AG09319 (cell line): ENCODE measurements at regions not wholly inside any gene's neighbourhood (a gene's known extent, or its start where the extent isn't known, plus 50 kb on each side); places are given as distances from the start of the nearest gene placed in this dataset.

Experiments
- DNase-seq: peaks from one replicate; pipeline ENCODE4 v3.0.0-alpha.2; 2010; ENCODE audit warnings: low read depth; ENCODE audit errors: extremely low read depth
- CTCF ChIP-seq: IDR thresholded peaks from 2 replicates; pipeline ENCODE4 v1.5.1; 2011; ENCODE audit warnings: low read depth, mild to moderate bottlenecking, inconsistent platforms, low read length, moderate library complexity

DNA sequence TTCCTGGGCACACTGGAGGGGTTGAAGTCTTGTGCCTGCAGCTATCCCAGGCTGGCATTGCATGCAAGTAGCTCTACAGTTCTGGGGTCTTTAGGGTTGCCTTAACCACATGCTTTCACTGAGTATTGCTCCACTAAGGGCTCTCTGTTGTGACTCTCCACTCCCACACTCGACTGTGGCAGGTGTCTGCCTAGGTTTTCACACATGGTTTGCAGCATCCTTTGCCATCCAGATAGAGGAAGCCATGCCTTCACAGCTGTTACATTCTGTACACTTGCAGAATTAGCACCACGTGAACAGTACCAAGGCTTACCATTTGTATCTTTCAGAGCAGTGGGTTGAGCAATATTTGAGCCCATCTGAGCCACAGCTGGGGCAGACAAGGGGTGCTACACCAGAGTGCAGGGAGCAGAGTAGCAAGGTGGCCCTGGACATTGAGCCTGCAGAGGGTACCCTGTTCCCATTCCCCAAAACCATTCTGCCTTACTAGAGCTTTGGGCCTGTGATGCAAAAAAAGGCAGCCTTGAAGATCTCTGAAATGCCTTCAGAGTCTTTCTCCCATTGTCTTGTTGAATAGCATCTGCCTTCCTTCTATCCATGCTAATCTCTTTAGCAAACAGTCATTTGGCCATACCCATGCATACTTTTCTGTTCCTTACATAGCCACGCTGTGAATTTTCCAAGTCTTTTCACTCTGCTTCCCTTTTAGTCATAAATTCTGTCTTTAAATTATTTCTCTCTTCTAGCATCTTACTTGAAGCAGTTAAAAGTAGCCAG, 95.2 kb upstream of the PLCL2 start:
- TF ChIP-seq CTCF: no peak
- no peak for DNase-seq

DNA sequence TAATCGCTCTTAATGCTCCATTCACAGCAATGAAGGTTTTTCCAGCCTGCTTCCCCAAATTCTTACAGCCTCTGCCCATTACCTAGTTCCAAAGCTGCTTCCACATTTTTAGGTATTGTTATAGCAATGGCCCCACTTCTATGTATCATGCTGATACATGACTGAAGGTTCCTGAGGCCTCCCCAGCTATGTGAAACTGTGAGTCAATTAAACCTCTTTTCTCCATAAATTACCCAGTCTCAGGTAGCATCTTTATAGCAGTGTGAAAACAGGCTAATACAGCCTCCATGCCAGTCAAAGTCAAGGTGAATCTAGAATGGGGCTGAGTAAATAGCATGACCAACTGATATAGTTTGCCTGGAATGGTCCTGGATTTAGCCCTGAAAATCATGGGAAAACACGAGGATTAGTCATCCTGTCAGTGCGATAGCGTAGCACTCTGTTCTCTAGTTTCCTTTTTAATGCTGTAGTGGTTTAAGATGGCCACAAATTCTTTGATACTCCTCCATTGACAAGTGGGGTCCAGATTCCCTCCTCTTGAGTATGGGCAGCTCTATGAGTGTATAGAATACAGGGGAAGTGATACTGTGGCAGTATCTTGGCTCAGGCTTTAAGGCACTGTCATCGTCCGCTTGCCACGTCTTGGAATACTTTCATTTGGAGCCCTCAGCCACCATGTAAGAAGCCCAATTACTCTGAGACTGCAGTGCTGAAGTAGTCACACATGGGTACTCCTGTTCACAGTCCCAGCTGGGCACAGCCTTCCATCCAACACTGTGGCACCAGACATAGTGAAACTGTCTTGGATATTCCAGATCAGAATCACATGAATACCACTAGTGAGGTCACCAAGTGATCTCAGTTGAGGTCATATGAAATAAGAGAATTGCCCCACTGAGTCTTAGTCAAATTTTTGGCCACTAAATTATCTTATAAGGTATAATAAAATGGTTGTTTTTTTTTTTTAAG, 94.0 kb upstream of the PLCL2 start:
- no peak for DNase-seq
- TF ChIP-seq CTCF: no peak

- no peak for DNase-seq
- TF ChIP-seq CTCF: no peak
These were observed 91.4 kb upstream of the PLCL2 start for GRCh38 chr3:16793321-16793720.

DNA sequence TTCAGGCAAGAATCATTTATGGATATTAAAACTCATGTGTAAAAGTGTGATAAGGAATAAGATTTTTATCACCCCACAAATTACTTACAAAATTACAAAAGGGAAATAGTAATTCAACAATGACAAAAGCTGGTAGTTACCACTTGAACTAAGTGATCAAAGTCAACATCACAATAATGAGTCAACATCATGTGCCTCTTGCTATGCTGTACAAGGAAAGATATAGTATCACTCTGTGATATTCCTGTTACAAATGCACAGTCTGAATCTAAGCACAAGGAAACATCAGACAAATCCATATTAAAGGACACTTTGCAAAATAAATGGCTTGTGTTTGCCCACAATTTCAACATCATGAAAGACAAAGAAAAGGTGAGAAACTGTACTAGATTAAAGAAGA, 90.5 kb upstream of the PLCL2 start:
- no peak for DNase-seq
- no peak for TF ChIP-seq CTCF

DNA sequence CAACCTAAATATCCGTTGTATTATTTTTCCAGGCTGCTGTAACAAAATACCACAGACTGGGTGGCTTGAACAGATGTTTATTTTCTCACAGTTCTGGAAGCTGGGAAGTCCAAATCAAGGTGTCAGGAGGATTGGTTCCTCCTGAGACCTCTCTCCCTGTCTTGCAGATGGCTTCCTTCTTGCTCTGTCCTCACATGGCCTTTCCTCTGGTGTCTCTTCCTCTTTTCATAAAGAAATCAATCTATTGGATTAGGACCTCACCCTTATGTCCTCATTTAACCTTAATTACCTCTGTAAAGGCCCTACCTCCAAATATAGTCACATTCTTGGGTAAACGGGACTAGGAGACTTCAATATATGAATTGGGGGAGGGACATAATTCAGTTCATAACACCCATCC, 89.2 kb upstream of the PLCL2 start:
- no peak for DNase-seq
- no peak for TF ChIP-seq CTCF

GRCh38 chr3:16797831-16798230, 86.9 kb upstream of the PLCL2 start:
- no peak for DNase-seq
- TF ChIP-seq CTCF: no peak

GRCh38 chr3:16798738-16799137, 86.0 kb upstream of the PLCL2 start:
- no peak for TF ChIP-seq CTCF
- no peak for DNase-seq
